Motor neuron (in vitro differentiated cells): ENCODE measurements at regions not wholly inside any gene's neighbourhood (a gene's known extent, or its start where the extent isn't known, plus 50 kb on each side); places are given as distances from the start of the nearest gene placed in this dataset.
A peak's percentile ranks its signal among the peaks of the same experiment; 100 is the strongest.
"Not testable (repeated sequence)": the region's sequence is repeated elsewhere in the genome, so short reads cannot be mapped to it uniquely, and the experiment has no call there.

Source experiments
- ATAC-seq, 8 experiments: fragments of 200-7000 bp; cut with Tn5 transposase; replicated peaks in 6 of 8; 2 replicates each; pipeline ENCODE4 v1.8.0; 2021; ENCODE audit warnings: mild to moderate bottlenecking in 8 of 8, moderate library complexity in 8 of 8
- H3K27ac ChIP-seq, 2 donors: fragments of 250-450 bp; sonication (Bioruptor Pico); 2 replicates each; pipeline ENCODE4 v1.9.0; 2021; ENCODE audit warnings: antibody characterized with exemption in 2 of 2, mild to moderate bottlenecking in 2 of 2, moderate library complexity in 1 of 2
- H3K4me1 ChIP-seq, 2 donors: fragments of 250-450 bp; sonication (Bioruptor Pico); replicated peaks in 1 of 2; 2 replicates each; pipeline ENCODE4 v1.6.1; 2021; ENCODE audit warnings: antibody characterized with exemption in 2 of 2, mild to moderate bottlenecking in 2 of 2, moderate library complexity in 1 of 2
- H3K4me3 ChIP-seq, 5 donors: fragments of 250-450 bp; sonication (Bioruptor Pico); 2 replicates each; pipeline ENCODE4 v1.9.0; 2021; ENCODE audit warnings: antibody characterized with exemption in 5 of 5, mild to moderate bottlenecking in 5 of 5, moderate library complexity in 4 of 5
- WGBS, 10 experiments: fragments of 450-650 bp; shearing (Covaris generic); methylation state at CpG; one replicate each; pipeline ENCODE4 v1.0.0; 2022; 5-methylcytosine and 5-hydroxymethylcytosine counted together
- in situ Hi-C, 9 experiments: fragments of 400-800 bp; cut with MboI; loops; one replicate each; pipeline ENCODE4 v1.15.0; 2021; ENCODE audit warnings: low sequenced_read_pairs in 9 of 9, low pct_unique_long_range_greater_than_20kb in 2 of 9; ENCODE audit not compliant: unreplicated experiment in 9 of 9

GRCh38 chr1:195236991-195237889 lies 1371.0 kb downstream of the KCNT2 start:
- H3K4me3 ChIP-seq, result no peak overlapping the region
- no peaks in the 10 kb centered on the region for H3K4me1 ChIP-seq
- peak in 3 of 8 experiments; percentile 44 to 53 (median 44) for ATAC-seq
- in situ Hi-C loops, result no loop called here
- WGBS, 10 experiments, result 20 to 100% (median 84%) methylated on average over 1 to 6 of the region's 7 CpGs; no CpG with 5 or more reads in 1 of the 10 experiments
- no peak overlapping the region for H3K27ac ChIP-seq

GRCh38 chr1:195218428-195219212 lies 1389.6 kb downstream of the KCNT2 start:
- Histone ChIP-seq H3K4me3 (no peak overlapping the region), H3K4me1 (no peaks in the 10 kb centered on the region), H3K27ac (no peak overlapping the region)
- in situ Hi-C loops, result no loop called here
- 53 to 100% (median 97%) methylated on average over 2 to 15 of the region's 22 CpGs; no CpG with 5 or more reads in 1 of the 10 experiments for WGBS, 10 experiments
- ATAC-seq, result no peak

GRCh38 chr1:195202241-195202640 lies 1406.0 kb downstream of the KCNT2 start:
- no peaks in the 10 kb centered on the region for H3K4me1 ChIP-seq
- 5 to 100% (median 84%) methylated on average over 2 to 4 of the region's 4 CpGs; no CpG with 5 or more reads in 2 of the 10 experiments for WGBS, 10 experiments
- H3K27ac ChIP-seq, result no peak overlapping the region
- no peak overlapping the region for H3K4me3 ChIP-seq
- in situ Hi-C loops, result no loop called here
- no peak for ATAC-seq

GRCh38 chr1:195200772-195201171 lies 1407.5 kb downstream of the KCNT2 start:
- no peak for ATAC-seq
- Histone ChIP-seq H3K27ac (no peak overlapping the region), H3K4me3 (no peak overlapping the region), H3K4me1 (no peaks in the 10 kb centered on the region)
- 9 to 100% (median 88%) methylated on average over 1 of the region's 1 CpG for WGBS, 10 experiments
- in situ Hi-C loops, result no loop called here

- 5 to 100% (median 94%) methylated on average over 1 of the region's 1 CpG for WGBS, 10 experiments
- in situ Hi-C loops, result no loop called here
Measured at GRCh38 chr1:195197116-195197515, 1411.1 kb downstream of the KCNT2 start.

GRCh38 chr1:195195423-195196057 lies 1412.7 kb downstream of the KCNT2 start:
- H3K27ac ChIP-seq, result no peak overlapping the region

More at GRCh38 chr1:195197116-195197515, 1411.1 kb downstream of the KCNT2 start:
- H3K4me1 ChIP-seq, result no peaks in the 10 kb centered on the region
- no peak overlapping the region for H3K27ac ChIP-seq
- no peak overlapping the region for H3K4me3 ChIP-seq
- ATAC-seq, result no peak

GRCh38 chr1:195193134-195193533 lies 1415.1 kb downstream of the KCNT2 start:
- WGBS, 10 experiments, result 12 to 88% (median 67%) methylated on average over 3 of the region's 3 CpGs
- in situ Hi-C loops, result no loop called here
- no peak for ATAC-seq
- Histone ChIP-seq H3K4me1 (no peaks in the 10 kb centered on the region), H3K4me3 (no peak overlapping the region), H3K27ac (no peak overlapping the region)

More at GRCh38 chr1:195195423-195196057, 1412.7 kb downstream of the KCNT2 start:
- H3K4me3 ChIP-seq, result no peak overlapping the region
- in situ Hi-C loops, result no loop called here
- no peaks in the 10 kb centered on the region for H3K4me1 ChIP-seq
- ATAC-seq, result no peak
- 0 to 93% (median 74%) methylated on average over 2 to 8 of the region's 8 CpGs for WGBS, 10 experiments

- Histone ChIP-seq H3K27ac (no peak overlapping the region), H3K4me1 (no peaks in the 10 kb centered on the region), H3K4me3 (no peak overlapping the region)
- 35 to 100% (median 93%) methylated on average over 3 of the region's 3 CpGs; no CpG with 5 or more reads in 1 of the 10 experiments for WGBS, 10 experiments
- ATAC-seq, result no peak
- in situ Hi-C loops, result no loop called here
Measured at GRCh38 chr1:195188821-195189220, 1419.4 kb downstream of the KCNT2 start.

- 17 to 89% (median 75%) methylated on average over 3 of the region's 3 CpGs; no CpG with 5 or more reads in 1 of the 10 experiments for WGBS, 10 experiments
- H3K4me1 ChIP-seq, result no peaks in the 10 kb centered on the region
- H3K4me3 ChIP-seq, result no peak overlapping the region
- H3K27ac ChIP-seq, result no peak overlapping the region
- in situ Hi-C loops, result no loop called here
- ATAC-seq, result no peak
Measured at GRCh38 chr1:195186544-195186943, 1421.7 kb downstream of the KCNT2 start.

GRCh38 chr1:195185736-195186135 lies 1422.5 kb downstream of the KCNT2 start:
- ATAC-seq, result no peak
- 0 to 87% (median 63%) methylated on average over 1 to 2 of the region's 2 CpGs; no CpG with 5 or more reads in 1 of the 10 experiments for WGBS, 10 experiments

GRCh38 chr1:195185321-195185720 lies 1422.9 kb downstream of the KCNT2 start:
- H3K4me3 ChIP-seq, result no peak overlapping the region
- no peak for ATAC-seq
- 17 to 100% (median 91%) methylated on average over 1 to 4 of the region's 4 CpGs for WGBS, 10 experiments
- no peak overlapping the region for H3K27ac ChIP-seq
- in situ Hi-C loops, result no loop called here
- H3K4me1 ChIP-seq, result no peaks in the 10 kb centered on the region

More at GRCh38 chr1:195185736-195186135, 1422.5 kb downstream of the KCNT2 start:
- Histone ChIP-seq H3K27ac (no peak overlapping the region), H3K4me1 (no peaks in the 10 kb centered on the region), H3K4me3 (no peak overlapping the region)
- in situ Hi-C loops, result no loop called here

GRCh38 chr1:195173753-195174152 lies 1434.5 kb downstream of the KCNT2 start:
- no peak for ATAC-seq
- in situ Hi-C loops, result no loop called here

GRCh38 chr1:195159795-195160194 lies 1448.4 kb downstream of the KCNT2 start:
- H3K4me1 ChIP-seq, H3K4me3 ChIP-seq, H3K27ac ChIP-seq, in situ Hi-C loops, ATAC-seq: not testable (repeated sequence)
- WGBS, 10 experiments, result 57 to 100% (median 80%) methylated on average over 1 of the region's 1 CpG; no CpG with 5 or more reads in 5 of the 10 experiments

More at GRCh38 chr1:195173753-195174152, 1434.5 kb downstream of the KCNT2 start:
- Histone ChIP-seq H3K4me1 (no peaks in the 10 kb centered on the region), H3K27ac (no peak overlapping the region), H3K4me3 (no peak overlapping the region)
